PC-9 (cell line): ENCODE measurements at regions not wholly inside any gene's neighbourhood (a gene's known extent, or its start where the extent isn't known, plus 50 kb on each side); places are given as distances from the start of the nearest gene placed in this dataset.
"Not testable (repeated sequence)": the region's sequence is repeated elsewhere in the genome, so short reads cannot be mapped to it uniquely, and the experiment has no call there.

Experiments used
- CTCF ChIP-seq: fragments of 200-600 bp; sonication (generic); conservative IDR thresholded peaks from 2 replicates; pipeline ENCODE4 v1.6.1; 2017; ENCODE audit warnings: mixed run types, antibody characterized with exemption, mild to moderate bottlenecking, moderate library complexity
- EZH2 ChIP-seq: fragments of 200-600 bp; sonication (generic); IDR thresholded peaks from 2 replicates; pipeline ENCODE4 v1.8.0; 2017; ENCODE audit warnings: antibody characterized with exemption, low read depth

GRCh38 chr16:32885392-32885791 is 209.4 kb upstream of the TP53TG3 start:
- TF ChIP-seq EZH2, CTCF: not testable (repeated sequence)
